GF-D8 (cell line): ENCODE measurements at regions not wholly inside any gene's neighbourhood (a gene's known extent, or its start where the extent isn't known, plus 50 kb on each side); places are given as distances from the start of the nearest gene placed in this dataset.
"Not testable (repeated sequence)": the region's sequence is repeated elsewhere in the genome, so short reads cannot be mapped to it uniquely, and the experiment has no call there.

Source experiments
- DNase-seq: peaks from one replicate; lab custom pipeline; 2025; lab: John Stamatoyannopoulos, UW

- DNase-seq = no peak
These were observed 55.0 kb upstream of the CXXC4 start for GRCh38 chr4:104549736-104550135.

DNA sequence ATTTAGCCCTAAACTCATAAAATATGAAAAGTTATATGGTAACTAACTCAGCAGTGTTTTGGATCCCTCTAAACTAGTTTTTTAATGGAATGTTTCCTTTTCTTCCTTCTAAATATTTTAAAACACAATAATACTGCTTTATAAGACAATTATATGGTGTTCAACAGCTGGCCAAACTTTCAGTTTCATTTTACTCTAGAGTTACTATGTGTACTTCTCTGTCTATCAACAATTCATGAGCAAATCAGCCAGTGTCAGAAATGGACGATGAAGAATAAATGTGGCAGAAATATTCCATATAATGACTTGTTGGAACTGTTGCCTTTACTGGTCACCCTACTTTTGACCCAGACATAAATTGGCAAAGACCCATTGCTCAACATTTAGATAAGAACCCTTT, 64.8 kb upstream of the CXXC4 start:
- no peak for DNase-seq

DNA sequence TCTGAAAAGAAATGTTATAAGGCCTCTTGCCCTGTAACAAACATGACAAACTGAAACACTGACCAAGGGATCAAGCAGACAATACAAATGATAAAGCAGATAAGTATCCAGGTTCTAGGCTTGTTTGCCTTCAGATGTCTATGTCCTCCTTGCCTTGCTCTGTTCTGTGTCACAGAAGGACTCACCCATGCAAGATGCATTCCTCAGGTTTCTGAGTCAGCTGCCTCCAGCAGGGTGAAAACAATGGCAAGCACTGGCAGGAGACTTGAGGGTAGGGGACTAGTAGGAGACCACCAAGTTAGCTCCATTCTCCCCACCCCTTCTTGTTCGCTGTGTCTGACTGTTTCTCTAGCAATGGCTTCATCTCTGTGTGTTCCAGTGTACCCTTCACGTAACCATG, 76.6 kb upstream of the CXXC4 start:
- DNase-seq = no peak

- no peak for DNase-seq
These were observed 79.7 kb upstream of the CXXC4 start for GRCh38 chr4:104574371-104574770.

- no peak for DNase-seq
These were observed 80.6 kb upstream of the CXXC4 start for GRCh38 chr4:104575278-104575677.

DNA sequence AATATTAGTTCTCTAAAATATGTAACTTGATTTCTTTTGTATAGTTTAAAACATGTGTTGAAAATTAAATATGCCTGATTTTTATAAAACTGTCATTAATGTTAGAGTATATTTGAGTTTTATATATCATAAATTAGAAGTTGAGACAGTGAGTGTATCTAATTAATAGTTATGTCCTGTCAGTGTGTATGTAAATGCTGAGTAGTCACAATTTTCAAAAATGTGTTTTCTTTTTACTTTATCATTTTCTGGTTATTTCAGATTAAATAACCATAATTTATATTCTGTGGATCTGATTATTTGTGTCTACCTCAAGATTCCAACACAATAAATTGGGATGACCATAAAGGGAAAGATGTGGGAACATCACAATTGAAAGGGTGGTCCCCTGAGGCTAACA, 82.7 kb upstream of the CXXC4 start:
- no peak for DNase-seq

DNA sequence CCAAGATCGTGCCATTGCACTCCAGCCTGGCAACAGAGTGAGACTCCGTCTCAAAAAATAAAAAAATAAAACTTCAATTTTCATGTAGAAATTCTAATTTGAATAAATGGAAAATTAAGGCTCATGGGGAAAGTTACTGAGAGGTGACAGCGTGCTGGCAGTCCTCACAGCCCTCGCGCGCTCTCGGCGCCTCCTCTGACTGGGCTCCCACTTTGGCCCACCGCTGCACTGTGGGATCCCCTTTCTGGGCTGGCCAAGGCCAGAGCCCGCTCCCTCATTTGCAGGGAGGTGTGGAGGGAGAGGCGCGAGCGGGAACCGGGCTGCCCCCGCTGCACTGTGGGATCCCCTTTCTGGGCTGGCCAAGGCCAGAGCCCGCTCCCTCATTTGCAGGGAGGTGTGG, 86.8 kb upstream of the CXXC4 start:
- not testable (repeated sequence) for DNase-seq

DNA sequence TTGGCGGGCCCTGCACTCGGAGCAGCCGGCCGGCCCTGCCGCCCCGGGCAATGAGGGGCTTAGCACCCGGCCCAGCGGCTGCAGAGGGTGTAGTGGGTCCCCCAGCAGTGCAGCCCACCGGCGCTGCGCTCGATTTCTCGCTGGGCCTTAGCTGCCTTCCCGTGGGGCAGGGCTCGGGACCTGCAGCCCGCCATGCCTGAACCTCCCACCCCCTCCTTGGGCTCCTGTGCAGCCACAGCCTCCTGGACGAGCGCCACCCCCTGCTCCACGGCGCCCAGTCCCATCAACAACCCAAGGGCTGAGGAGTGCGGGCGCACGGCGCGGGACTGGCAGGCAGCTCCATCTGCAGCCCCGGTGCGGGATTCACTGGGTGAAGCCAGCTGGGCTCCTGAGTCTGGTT, 87.4 kb upstream of the CXXC4 start:
- not testable (repeated sequence) for DNase-seq

DNA sequence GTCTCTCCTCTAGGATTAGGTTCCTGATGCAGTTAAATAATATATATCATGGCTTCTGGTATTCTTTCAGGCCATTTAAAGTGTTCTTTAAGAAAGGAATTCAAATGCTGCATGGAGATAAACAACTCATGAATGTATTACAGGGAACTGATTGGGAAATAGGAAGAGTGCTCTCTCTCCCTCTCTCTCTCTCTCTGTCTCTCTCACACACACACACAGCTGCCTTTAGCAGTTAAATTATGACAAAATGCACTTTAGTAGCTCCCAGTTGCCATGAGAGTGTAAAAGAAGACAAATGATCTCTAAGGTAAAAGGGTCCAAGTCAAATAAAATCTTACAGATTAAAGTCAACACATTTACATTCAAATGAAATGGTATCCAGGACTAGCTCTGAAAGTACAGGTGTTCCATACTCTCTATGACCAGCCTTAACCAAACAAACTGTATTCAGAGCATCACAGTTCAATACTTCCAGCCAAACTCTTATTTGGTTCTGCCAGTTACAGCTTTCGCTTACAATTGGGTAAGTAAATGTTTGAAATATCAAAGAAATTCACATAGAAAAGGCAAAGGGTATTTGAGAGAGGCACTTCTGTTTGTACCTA, 94.7 kb upstream of the CXXC4 start:
- no peak for DNase-seq

DNA sequence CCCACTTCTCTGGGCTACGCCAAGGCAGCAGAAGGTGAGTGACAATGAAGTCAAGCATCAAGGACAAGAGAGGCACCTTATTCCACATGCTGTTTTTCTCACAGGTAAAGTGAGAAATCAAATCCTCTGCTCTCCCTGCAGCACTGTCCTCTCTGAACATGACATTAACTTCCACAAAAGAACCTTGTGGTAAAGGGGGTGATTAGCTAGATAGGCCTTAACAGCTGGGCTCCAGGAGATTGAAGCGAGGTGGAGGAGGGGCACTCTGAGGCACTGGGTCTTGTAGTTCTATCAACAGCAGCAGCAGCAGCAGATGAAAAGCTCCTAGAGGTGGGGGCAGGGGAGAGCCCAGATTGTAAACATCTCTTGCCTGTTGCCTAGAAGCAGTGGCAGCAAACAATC, 96.8 kb upstream of the CXXC4 start:
- DNase-seq = no peak

DNA sequence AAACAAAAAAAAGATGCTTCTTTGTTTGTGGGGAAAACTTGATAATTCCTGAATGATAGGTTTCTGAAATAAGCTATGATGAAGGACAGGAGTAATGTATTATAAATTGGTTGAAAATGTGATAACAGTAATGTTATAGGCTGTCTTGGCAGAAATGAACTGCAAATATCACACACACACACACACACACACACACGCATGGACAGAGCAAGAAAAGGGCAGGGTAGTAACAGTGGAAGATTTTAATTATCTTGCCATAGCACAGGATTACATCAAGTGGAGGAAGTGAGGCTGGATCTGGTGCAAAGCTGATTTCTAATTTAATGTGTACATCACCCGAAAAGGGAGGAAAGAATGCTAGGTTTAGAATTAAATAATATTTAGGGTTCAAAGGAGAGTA, 97.5 kb upstream of the CXXC4 start:
- no peak for DNase-seq

DNA sequence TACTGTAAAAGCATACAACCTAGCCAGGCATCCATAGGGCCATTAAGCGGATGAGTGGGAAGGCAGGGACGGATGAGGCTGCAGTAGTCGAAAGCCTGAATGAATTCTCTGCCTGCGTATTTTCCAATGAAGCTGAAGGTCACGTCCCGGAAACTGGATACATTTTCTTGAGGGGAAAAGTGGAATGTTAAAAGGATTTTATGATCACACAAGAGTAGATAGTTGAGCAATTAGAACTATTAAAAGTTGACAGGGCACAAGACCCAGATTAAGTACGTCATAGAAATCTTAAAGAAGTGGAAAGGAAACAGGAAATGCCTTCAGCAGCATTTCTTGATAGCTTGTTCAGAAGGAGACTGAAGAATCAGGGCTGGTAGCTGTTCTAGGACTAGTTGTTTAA, 98.3 kb upstream of the CXXC4 start:
- no peak for DNase-seq

DNA sequence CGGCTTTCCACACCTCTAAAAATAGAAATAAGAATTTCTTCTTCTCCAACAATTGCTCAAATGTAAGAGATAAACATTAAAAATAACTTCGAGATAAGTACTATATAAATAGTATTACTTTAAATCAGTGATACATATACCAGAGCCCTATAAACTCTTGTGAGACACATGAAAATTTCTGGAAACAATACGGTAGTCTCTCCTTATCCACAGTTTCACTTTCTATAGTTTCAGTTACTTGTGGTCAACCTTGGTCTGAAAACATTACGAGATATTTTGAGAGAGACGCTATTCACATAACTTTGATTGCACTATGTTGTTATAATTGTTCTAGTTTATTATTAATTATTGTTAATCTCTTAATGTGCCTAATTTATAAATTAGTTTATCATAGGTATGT, 101.5 kb upstream of the CXXC4 start:
- no peak for DNase-seq

DNA sequence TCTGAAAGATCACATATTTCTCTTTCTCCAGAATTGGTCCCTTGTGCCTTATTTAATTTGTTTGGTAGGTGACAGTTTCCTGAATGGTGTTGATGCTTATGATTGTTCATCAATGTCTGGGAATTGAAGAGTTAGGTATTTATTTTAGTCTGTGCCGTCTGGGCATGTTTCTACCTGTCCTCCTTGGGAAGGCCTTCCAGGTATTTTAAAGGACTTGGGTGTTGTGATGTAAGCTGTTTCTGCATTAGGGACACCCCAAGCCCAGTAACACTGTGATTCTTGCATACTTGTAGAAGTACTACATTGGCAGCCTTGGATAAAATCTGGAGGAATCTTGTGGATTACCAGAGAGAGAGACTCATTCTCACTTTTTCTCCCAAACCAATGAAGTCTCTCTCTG, 120.8 kb upstream of the CXXC4 start:
- no peak for DNase-seq

GRCh38 chr4:104615926-104616325, 121.2 kb upstream of the CXXC4 start:
- DNase-seq = no peak

- DNase-seq = no peak
These were observed 121.7 kb upstream of the CXXC4 start for GRCh38 chr4:104616401-104616820.

DNA sequence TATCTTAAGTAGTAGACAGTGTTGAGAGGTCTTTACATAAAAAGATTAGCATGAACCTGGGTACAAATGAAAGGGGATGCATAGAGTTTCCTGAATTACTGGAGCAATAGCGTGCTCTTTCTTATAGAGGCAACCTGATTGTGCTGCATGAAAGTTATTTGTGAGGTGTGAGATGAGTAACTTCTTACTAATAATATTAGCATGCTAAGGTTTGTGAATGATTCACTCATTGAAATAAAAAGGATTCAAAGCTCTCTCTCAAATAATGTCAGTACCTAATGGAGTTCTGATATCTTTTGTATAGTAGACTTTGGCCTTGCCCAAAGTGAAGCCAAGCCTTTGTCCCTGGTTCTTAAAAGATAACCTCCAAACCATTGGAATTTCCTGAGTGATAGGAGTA, 131.0 kb upstream of the CXXC4 start:
- no peak for DNase-seq

DNA sequence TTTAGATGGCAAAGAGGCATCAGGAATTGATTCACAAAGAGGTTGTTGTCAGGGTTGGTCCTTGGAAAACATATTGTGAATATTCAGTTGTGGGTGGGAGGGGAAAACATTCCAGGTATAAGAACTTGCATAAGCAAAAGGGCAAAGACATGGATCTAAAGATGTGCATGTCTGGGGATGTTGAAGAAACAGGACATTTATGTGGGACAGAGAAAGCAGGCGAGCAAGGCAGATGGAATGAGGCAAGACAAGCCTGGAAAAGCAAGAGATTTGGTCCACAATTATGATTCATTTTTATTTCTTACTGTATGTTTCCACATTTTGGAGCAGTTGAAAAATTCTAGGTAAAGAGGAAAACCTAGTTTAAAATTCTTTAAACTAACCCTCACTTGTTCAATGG, 134.9 kb upstream of the CXXC4 start:
- DNase-seq = no peak

DNA sequence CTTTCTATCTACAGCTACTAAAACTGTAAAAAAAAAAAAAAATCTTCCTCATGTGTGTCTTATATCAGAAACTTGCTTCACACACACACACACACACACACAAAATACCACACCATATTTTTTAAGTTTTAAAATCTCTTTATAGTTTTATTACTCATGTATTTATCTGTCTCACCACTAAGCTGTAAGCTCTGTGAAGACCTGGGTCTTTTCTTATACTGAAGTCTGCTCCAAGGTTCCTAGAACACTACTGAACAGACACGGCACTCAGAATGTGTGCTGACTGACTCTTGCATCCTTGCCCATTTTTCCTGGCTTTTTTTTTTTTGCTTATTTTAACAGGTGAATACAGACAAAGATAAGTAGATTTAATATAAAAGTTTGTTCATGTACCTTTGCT, 135.6 kb upstream of the CXXC4 start:
- DNase-seq = no peak

DNA sequence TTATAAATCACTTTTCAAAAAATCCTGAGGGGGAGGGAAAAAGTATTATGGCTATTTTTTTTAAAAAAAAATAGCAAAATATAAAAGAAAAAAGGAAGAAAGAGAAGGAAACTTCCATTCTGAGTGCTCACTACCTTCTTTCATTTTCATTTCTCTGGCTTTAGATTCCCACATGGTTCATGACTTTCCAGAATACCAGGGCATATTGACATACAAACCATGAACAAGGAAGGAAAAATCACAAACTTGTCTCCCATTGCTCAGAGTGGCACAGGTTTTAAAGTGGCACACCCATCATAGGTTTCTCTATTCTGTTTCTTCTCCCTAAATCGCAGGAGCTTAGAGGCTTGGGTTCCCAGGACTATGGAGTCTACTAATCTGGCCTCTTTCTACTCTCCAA, 136.3 kb upstream of the CXXC4 start:
- no peak for DNase-seq

GRCh38 chr4:104641418-104641817, 146.7 kb upstream of the CXXC4 start:
- no peak for DNase-seq

DNA sequence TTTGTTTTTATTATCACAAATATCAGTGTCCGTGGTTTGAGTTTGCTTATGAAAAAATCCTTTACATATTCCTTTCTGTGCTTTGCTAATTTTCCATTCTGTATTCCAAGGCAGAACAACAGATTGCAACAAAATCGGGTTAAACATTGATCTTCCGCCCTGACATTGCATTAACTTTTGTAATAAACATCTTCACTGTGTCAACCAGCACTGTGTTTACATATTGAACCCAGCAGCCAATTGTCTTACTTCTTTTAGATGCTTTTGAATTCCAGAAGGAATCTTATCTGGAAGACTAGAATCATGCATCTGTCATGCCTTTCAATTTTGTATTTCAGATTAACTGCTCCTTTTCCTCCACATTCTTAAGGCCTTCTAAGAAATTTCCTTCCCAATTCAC, 147.8 kb upstream of the CXXC4 start:
- no peak for DNase-seq

DNA sequence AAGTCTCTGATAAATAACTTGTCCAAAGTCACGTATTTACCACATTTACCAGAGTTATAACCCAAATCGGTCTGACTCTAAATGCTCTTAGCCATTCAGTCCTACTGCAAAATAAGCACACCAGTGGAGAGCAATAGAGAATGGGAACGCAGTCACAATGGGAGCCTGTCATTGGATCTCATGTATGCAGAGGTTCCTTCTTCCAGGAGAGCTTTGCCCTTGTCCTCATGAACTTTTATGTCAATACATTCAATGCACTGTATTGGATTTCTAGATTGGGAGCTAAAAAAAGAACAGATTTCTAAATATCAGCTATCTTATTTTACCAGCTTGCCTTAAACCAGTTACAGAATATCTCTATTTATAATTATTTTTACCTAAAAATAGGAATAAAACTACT, 149.1 kb upstream of the CXXC4 start:
- no peak for DNase-seq

DNA sequence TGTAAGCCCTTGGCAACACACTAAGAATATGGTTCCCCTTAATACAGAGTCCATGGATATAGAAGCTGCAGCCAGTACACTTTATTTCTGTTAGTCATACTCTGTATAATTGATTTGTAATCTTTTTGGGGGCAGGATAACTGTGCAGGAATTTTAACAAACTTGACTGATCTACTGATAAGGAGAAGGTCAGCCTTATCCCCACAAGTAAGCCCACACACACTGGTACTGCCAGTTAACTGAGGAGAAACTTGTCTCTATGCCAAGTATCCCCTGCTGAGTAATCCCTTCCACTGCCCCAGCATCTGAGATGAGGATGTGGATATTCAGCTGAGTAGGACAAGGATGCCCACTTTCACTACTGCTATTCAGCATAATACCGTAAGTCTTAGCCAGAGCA, 154.9 kb upstream of the CXXC4 start:
- no peak for DNase-seq

GRCh38 chr4:104662269-104662668, 167.6 kb upstream of the CXXC4 start:
- DNase-seq = not testable (repeated sequence)
